NCI-H146 treated with DMSO at 0.1 percent for 48 hours (cell line): ENCODE measurements at regions not wholly inside any gene's neighbourhood (a gene's known extent, or its start where the extent isn't known, plus 50 kb on each side); places are given as distances from the start of the nearest gene placed in this dataset.
"Not testable (repeated sequence)": the region's sequence is repeated elsewhere in the genome, so short reads cannot be mapped to it uniquely, and the experiment has no call there.

ENCODE experiments used
- DNase-seq: peaks from one replicate; lab custom pipeline; 2025; ENCODE audit not compliant: unreplicated experiment; lab: John Stamatoyannopoulos, UW

DNA sequence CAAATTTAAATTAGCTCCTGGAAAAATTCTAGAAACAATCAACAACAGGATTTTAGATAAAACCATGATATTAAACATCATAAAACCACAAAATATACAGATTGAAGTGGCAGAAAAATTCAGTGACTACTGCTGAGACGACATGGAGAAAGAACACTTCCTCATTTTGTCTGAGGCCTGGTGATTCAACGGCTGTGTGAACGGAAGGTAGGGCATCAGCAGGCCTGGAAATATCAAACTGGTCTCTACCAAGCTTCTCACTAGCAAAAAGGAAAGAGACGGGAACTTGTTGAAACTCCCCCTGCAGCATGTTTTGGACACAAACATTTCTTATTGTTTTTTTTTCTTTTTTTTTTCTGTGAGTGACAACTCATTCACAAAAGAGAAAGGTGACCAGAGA, 58.0 kb upstream of the AHI1 start:
- DNase-seq: no peak

GRCh38 chr6:135557582-135557981, 60.0 kb upstream of the AHI1 start:
- DNase-seq: no peak

GRCh38 chr6:135565605-135566004, 68.1 kb upstream of the AHI1 start:
- DNase-seq: not testable (repeated sequence)

DNA sequence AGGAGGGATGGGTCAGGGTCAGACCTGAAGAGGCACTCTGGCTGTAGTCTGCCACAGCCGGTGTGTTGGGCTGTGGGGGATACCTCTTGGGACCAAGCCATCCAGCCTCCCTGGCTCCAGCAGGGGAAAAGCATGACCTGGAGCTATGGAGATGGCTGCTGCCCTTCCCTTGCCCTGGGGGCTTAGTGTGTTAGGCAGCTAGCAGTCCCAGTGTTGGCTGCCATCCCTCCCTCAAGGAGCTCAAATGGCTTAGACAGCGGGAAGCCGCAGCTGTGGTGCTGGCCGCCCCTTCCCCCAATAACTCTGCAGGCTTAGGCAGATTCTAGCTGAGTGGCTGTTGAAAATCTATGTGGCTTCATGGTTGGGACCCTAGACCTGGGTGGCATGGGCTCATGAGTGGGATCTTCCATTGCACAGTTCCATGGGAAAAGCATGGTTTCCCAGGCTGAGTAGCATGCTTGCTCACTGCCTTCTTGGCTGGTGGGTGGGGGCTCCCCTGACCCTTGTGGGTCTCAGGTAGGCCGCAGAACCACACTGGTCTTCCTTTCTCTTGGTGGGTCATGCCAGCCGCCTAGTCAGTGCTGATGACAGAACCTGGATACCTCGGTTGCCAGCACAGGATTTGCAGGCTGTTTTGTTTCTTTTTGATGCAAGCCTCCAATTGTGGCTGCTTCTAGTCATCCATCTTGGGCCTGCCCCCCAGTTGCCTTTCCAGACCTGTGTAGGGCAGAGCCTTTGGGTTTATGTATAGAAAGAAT, 69.0 kb upstream of the AHI1 start:
- DNase-seq: no peak

DNA sequence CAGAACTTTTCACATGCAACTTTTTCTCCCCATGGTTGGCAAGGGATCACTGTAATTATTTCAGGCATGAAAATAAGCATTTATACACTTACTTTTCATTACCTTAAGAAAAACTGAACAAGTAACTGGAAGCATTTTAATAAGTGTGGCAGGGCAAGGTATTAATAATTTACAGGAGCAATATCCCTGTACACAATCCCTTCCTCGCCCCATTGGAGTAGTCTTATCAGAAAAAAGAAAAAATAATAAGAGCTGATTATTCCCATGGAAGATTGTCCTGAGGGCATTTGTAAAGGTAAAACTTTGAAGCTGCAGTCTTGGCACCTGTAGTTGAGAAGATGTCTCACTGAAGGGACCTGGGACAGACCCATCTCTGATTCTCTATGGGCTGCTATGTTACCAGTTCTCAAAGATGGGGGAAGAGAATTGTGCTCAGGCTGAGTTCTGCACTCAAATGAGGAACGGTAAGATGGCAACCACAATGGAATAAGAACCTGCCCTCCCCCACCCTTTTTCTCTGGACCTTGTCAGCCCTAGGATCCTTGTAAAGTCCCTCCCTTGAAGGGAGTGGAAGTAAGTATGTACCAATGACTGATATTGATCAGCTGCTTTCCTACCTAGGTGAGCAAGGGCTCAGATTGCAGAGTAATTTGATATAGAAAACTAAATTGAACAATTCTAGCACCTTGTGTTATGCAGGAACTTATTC, 70.0 kb upstream of the AHI1 start:
- no peak for DNase-seq

GRCh38 chr6:135568379-135568778, 70.8 kb upstream of the AHI1 start:
- no peak for DNase-seq

GRCh38 chr6:135572051-135572450, 74.5 kb upstream of the AHI1 start:
- DNase-seq: no peak

GRCh38 chr6:135575629-135576028, 78.1 kb upstream of the AHI1 start:
- DNase-seq: no peak

DNA sequence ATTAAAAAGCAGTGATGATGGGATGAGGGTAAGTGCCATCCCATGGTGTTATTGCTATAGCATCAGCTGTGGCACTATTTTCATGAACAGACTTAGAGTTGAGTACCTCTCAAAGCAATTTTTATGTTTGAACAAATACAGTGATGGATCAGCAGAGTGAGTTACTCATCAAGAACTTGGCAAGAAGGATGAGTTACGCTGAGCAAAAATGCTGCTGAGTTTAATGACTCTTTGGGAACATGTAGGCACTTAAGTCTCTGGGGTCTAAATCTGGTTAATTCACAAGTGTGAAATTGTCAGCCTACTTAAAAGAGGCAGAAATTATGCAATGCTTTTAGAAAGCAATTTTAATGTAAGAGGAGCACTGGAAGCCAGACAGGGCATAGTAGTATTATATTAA, 78.5 kb upstream of the AHI1 start:
- no peak for DNase-seq

GRCh38 chr6:135577059-135577538, 79.6 kb upstream of the AHI1 start:
- no peak for DNase-seq

- DNase-seq: no peak
Measured at GRCh38 chr6:135578976-135579375, 81.4 kb upstream of the AHI1 start.

DNA sequence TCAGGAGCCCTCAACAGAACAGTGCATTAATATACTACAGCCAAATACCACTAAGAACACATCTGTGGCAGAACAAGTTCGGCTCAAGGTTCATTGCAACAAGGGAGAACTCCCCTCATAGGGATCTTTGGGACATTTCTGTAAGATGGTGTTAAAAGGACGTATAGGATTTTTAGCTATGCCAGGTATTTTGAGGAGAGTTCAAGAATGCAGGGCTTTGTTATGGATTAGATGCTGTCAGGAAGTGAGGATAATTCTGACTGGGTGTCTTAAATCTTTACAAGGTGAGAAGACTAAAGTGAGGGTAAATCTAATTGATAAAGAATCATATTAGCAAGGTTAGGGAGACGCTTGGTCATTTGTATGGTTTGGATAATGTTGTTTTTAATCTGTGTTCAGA, 83.7 kb upstream of the AHI1 start:
- DNase-seq: no peak

DNA sequence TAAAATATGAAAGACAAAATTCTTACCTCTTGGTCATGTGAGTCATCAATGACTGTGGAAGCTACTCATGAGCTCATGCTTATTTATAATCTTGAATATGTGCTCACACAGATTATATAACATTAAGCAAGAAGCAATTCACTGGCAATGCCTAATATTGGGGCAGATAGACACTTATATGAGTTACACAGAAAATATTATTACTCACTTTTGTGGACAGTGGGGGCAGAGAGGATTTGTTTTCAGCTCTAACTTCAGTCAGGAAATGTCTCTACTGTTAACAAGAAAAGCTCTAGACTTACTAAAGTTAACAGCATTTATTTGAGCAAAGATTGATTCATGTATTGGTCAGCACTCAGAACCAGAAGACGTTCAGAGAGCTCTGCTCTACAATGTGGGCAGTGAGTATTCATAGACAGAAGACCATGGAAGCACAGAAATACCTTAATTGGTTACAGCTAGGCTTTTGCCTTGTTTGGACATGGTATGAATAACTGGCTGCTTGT, 85.8 kb upstream of the AHI1 start:
- no peak for DNase-seq

DNA sequence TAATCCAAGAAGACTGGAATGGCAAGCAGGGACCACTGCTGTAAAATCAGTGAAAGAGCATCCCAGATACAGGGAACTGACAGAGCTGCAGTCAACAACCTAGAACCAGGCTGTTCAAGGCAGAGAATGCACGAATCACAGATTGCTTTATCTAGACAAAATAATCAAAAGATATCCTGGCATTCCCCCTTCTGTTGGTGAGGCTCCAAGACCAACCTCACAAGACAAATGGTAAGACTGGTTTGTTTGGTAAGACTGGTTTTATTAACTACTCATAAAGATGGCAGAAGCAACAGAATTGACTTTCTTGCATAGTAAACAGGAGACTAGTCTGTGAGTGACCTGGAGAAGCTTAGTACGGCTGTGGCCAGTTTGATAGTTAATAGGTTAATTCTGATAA, 88.8 kb upstream of the AHI1 start:
- no peak for DNase-seq

GRCh38 chr6:135586844-135587243, 89.3 kb upstream of the AHI1 start:
- no peak for DNase-seq

- no peak for DNase-seq
Measured at GRCh38 chr6:135592276-135592675, 94.7 kb upstream of the AHI1 start.

GRCh38 chr6:135594000-135594399, 96.5 kb upstream of the AHI1 start:
- no peak for DNase-seq

DNA sequence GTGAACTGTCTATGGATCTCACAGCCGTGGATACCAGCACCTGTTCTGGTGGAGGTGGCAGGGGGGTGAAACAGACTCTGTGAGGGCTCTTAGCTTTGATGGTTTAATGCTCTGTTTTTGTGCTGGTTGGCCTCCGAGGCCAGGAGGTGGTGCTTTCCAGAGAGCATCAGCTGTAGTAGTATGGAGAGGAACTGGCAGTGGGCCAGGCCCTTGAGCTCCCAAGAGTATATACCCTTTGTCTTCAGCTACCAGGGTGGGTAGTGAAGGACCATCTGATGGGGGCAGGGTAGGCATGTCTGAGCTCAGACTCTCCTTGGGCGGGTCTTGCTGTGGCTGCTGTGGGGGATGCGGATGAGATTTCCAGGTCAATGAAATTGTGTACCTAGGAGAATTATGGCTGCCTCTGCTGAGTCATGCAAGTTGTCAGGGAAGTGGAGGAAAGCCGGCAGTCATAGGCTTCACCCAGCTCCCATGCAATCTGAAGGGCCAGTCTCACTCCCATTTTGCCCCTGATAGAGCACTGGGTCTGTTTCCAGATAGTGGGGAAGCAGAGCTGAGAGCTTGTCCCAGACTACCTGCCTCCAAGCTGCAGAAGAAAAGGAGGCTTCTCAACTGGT, 102.7 kb upstream of the AHI1 start:
- no peak for DNase-seq

GRCh38 chr6:135600931-135601330, 103.4 kb upstream of the AHI1 start:
- no peak for DNase-seq

GRCh38 chr6:135601857-135602256, 104.3 kb upstream of the AHI1 start:
- DNase-seq: no peak

GRCh38 chr6:135603249-135603648, 105.7 kb upstream of the AHI1 start:
- no peak for DNase-seq
